WTC11 (cell line): ENCODE measurements at regions not wholly inside any gene's neighbourhood (a gene's known extent, or its start where the extent isn't known, plus 50 kb on each side); places are given as distances from the start of the nearest gene placed in this dataset.

Experiments used
- ATAC-seq: fragments of 200-7000 bp; cut with Tn5 transposase; 2 replicates; pipeline ENCODE4 v1.10.0; 2021; ENCODE audit warnings: mild to moderate bottlenecking, moderate library complexity
- CTCF ChIA-PET: fragments of 300-600 bp; sonication (Branson Sonifier 250); formaldehyde crosslinking; loops from one replicate; lab custom pipeline; 2021; ENCODE audit warnings: antibody characterized with exemption; lab: Charles Lee
- POLR2A ChIA-PET: fragments of 350-600 bp; sonication (Branson Sonifier 250); formaldehyde crosslinking; loops from one replicate; lab custom pipeline; 2021; ENCODE audit warnings: antibody characterized with exemption; lab: Charles Lee
- DNase-seq: peaks from one replicate; pipeline ENCODE4 v3.0.0; 2021; ENCODE audit warnings: low spot score
- H3K27ac Mint-ChIP-seq: 2 replicates; pipeline ENCODE4 v1.8.0; 2021; ENCODE audit warnings: mixed read lengths
- H3K27me3 Mint-ChIP-seq: 2 replicates; pipeline ENCODE4 v1.8.0; 2021; ENCODE audit warnings: low read depth, mild to moderate bottlenecking, moderate library complexity, mixed read lengths
- H3K36me3 Mint-ChIP-seq: 2 replicates; pipeline ENCODE4 v1.8.0; 2021; ENCODE audit warnings: mixed read lengths
- H3K4me1 Mint-ChIP-seq: 2 replicates; pipeline ENCODE4 v1.8.0; 2022; ENCODE audit warnings: mixed read lengths
- H3K4me3 Mint-ChIP-seq: 2 replicates; pipeline ENCODE4 v1.8.0; 2021; ENCODE audit warnings: mild to moderate bottlenecking, moderate library complexity, mixed read lengths
- H3K9me3 Mint-ChIP-seq: 2 replicates; pipeline ENCODE4 v1.8.0; 2021; ENCODE audit warnings: mixed read lengths
- ATF1 ChIP-seq: sonication (generic); formaldehyde crosslinking; IDR thresholded peaks from 2 replicates; pipeline ENCODE4 v1.8.1; 2023; ENCODE audit warnings: mild to moderate bottlenecking, moderate library complexity, missing genetic modification reagents
- ATF3 ChIP-seq: sonication (generic); formaldehyde crosslinking; conservative IDR thresholded peaks from 2 replicates; pipeline ENCODE4 v1.8.1; 2022; ENCODE audit warnings: mild to moderate bottlenecking, missing genetic modification reagents
- CBFB ChIP-seq: sonication (generic); formaldehyde crosslinking; IDR thresholded peaks from 2 replicates; pipeline ENCODE4 v1.8.1; 2022; ENCODE audit warnings: mild to moderate bottlenecking, low read depth, missing genetic modification reagents
- CREB1 ChIP-seq: sonication (generic); formaldehyde crosslinking; IDR thresholded peaks from 2 replicates; pipeline ENCODE4 v1.8.0; 2023; ENCODE audit warnings: mild to moderate bottlenecking, missing genetic modification reagents
- E2F4 ChIP-seq: sonication (generic); formaldehyde crosslinking; IDR thresholded peaks from 2 replicates; pipeline ENCODE4 v1.8.1; 2022; ENCODE audit warnings: low read depth, mild to moderate bottlenecking, moderate library complexity, missing genetic modification reagents, borderline replicate concordance
- ETV6 ChIP-seq: sonication (generic); formaldehyde crosslinking; IDR thresholded peaks from 2 replicates; pipeline ENCODE4 v1.8.1; 2022; ENCODE audit warnings: mild to moderate bottlenecking, missing genetic modification reagents
- GABPB1 ChIP-seq: sonication (generic); formaldehyde crosslinking; IDR thresholded peaks from 2 replicates; pipeline ENCODE4 v1.8.1; 2023; ENCODE audit warnings: mild to moderate bottlenecking, missing genetic modification reagents
- GTF2I ChIP-seq: fragments of 250-450 bp; sonication (Bioruptor Pico); conservative IDR thresholded peaks from 2 replicates; pipeline ENCODE4 v1.4.0; 2021; ENCODE audit warnings: mild to moderate bottlenecking
- IRF1 ChIP-seq: sonication (generic); formaldehyde crosslinking; IDR thresholded peaks from 2 replicates; pipeline ENCODE4 v1.8.0; 2023; ENCODE audit warnings: missing genetic modification reagents
- KAT7 ChIP-seq: sonication (generic); formaldehyde crosslinking; IDR thresholded peaks from 2 replicates; pipeline ENCODE4 v1.8.1; 2023; ENCODE audit warnings: missing genetic modification reagents, mild to moderate bottlenecking, borderline replicate concordance
- NFATC4 ChIP-seq: fragments of 250-450 bp; sonication (Bioruptor Pico); IDR thresholded peaks from 2 replicates; pipeline ENCODE4 v1.9.0; 2021; ENCODE audit warnings: mild to moderate bottlenecking
- NR1H2 ChIP-seq: sonication (generic); formaldehyde crosslinking; IDR thresholded peaks from 2 replicates; pipeline ENCODE4 v1.9.0; 2021; ENCODE audit warnings: mild to moderate bottlenecking, moderate library complexity, missing genetic modification reagents
- PREB ChIP-seq: sonication (generic); formaldehyde crosslinking; IDR thresholded peaks from 2 replicates; pipeline ENCODE4 v1.8.1; 2022; ENCODE audit warnings: mild to moderate bottlenecking, missing genetic modification reagents, moderate library complexity, borderline replicate concordance
- PRRX2 ChIP-seq: fragments of 250-450 bp; sonication (Bioruptor Pico); IDR thresholded peaks from 2 replicates; pipeline ENCODE4 v1.8.0; 2021; ENCODE audit warnings: mild to moderate bottlenecking
- SMAD3 ChIP-seq: sonication (generic); formaldehyde crosslinking; IDR thresholded peaks from 2 replicates; pipeline ENCODE4 v1.8.0; 2022; ENCODE audit warnings: missing genetic modification reagents, mild to moderate bottlenecking, borderline replicate concordance
- STAT6 ChIP-seq: sonication (generic); formaldehyde crosslinking; conservative IDR thresholded peaks from 2 replicates; pipeline ENCODE4 v1.8.1; 2023; ENCODE audit warnings: mild to moderate bottlenecking, low read depth, missing genetic modification reagents, moderate library complexity
- TCF7 ChIP-seq: sonication (generic); formaldehyde crosslinking; IDR thresholded peaks from 2 replicates; pipeline ENCODE4 v1.8.0; 2022; ENCODE audit warnings: mild to moderate bottlenecking, low read depth, missing genetic modification reagents, moderate library complexity
- TP53 ChIP-seq: sonication (generic); formaldehyde crosslinking; IDR thresholded peaks from 2 replicates; pipeline ENCODE4 v1.8.1; 2023; ENCODE audit warnings: mild to moderate bottlenecking, missing genetic modification reagents
- USF2 ChIP-seq: sonication (generic); formaldehyde crosslinking; IDR thresholded peaks from 2 replicates; pipeline ENCODE4 v1.8.1; 2023; ENCODE audit warnings: mild to moderate bottlenecking, missing genetic modification reagents, moderate library complexity
- ZNF219 ChIP-seq: sonication (generic); formaldehyde crosslinking; IDR thresholded peaks from 2 replicates; pipeline ENCODE4 v1.8.0; 2023; ENCODE audit warnings: missing genetic modification reagents, mild to moderate bottlenecking, borderline replicate concordance
- ZNF263 ChIP-seq: sonication (generic); formaldehyde crosslinking; IDR thresholded peaks from 2 replicates; pipeline ENCODE4 v1.8.1; 2022; ENCODE audit warnings: low read depth, mild to moderate bottlenecking, moderate library complexity, missing genetic modification reagents
- ZNF416 ChIP-seq: fragments of 250-450 bp; sonication (Bioruptor Pico); IDR thresholded peaks from 2 replicates; pipeline ENCODE4 v1.9.0; 2021; ENCODE audit warnings: mild to moderate bottlenecking, inconsistent platforms
- ZSCAN18 ChIP-seq: fragments of 250-450 bp; sonication (Bioruptor Pico); IDR thresholded peaks from 2 replicates; pipeline ENCODE4 v2.1.2; 2022; ENCODE audit warnings: mild to moderate bottlenecking, moderate library complexity

- POLR2A ChIA-PET: no interaction called here
- Mint-ChIP-seq H3K4me3 (no peak overlapping the region), H3K36me3 (peaks cover 5% of the 10 kb centered on the region), H3K4me1 (no peaks in the 10 kb centered on the region), H3K27ac (no peak overlapping the region), H3K27me3 (no peaks in the 10 kb centered on the region), H3K9me3 (peaks cover 45% of the 10 kb centered on the region)
- no peak for DNase-seq
- no peak for ATAC-seq
- CTCF ChIA-PET: no interaction called here
- no peak for TF ChIP-seq GTF2I (CRISPR knock-in tag)
- TF ChIP-seq ZSCAN18 (CRISPR knock-in tag): no peak
- TF ChIP-seq KAT7: no peak
- no peak for TF ChIP-seq PRRX2 (CRISPR knock-in tag)
- no peak for TF ChIP-seq ZNF219 (CRISPR knock-in tag)
- no peak for TF ChIP-seq E2F4
- TF ChIP-seq ATF1: no peak
These were observed 395.4 kb upstream of the RGS17 start for GRCh38 chr6:153526479-153526878.

GRCh38 chr6:153525998-153526397 is 394.9 kb upstream of the RGS17 start:
- TF ChIP-seq CBFB (CRISPR knock-in tag): no peak
- no peak for TF ChIP-seq SMAD3 (CRISPR knock-in tag)
- TF ChIP-seq NFATC4: no peak
- no peak for TF ChIP-seq TCF7
- TF ChIP-seq ATF3 (CRISPR knock-in tag): no peak
- no peak for TF ChIP-seq CREB1 (CRISPR knock-in tag)
- no peak for TF ChIP-seq ZNF263 (CRISPR knock-in tag)
- TF ChIP-seq ATF1: no peak
- no peak for TF ChIP-seq TP53 (CRISPR knock-in tag)
- no peak for TF ChIP-seq NR1H2 (CRISPR knock-in tag)
- no peak for TF ChIP-seq STAT6 (CRISPR knock-in tag)
- no peak for TF ChIP-seq GABPB1 (CRISPR knock-in tag)
- no peak for TF ChIP-seq USF2
- no peak for TF ChIP-seq ETV6 (CRISPR knock-in tag)
- no peak for TF ChIP-seq IRF1 (CRISPR knock-in tag)
- TF ChIP-seq KAT7: no peak
- TF ChIP-seq PREB (CRISPR knock-in tag): no peak
- no peak for TF ChIP-seq ZNF416
- H3K36me3 Mint-ChIP-seq: peaks cover 5% of the 10 kb centered on the region
- H3K9me3 Mint-ChIP-seq: peaks cover 46% of the 10 kb centered on the region
- POLR2A ChIA-PET: no interaction called here
- H3K27me3 Mint-ChIP-seq: no peaks in the 10 kb centered on the region
- no peak overlapping the region for H3K27ac Mint-ChIP-seq
- ATAC-seq (no peak), DNase-seq (no peak)
- CTCF ChIA-PET: no interaction called here
- H3K4me1 Mint-ChIP-seq: no peaks in the 10 kb centered on the region
- H3K4me3 Mint-ChIP-seq: no peak overlapping the region
